GM12892 (cell line): ENCODE measurements at regions not wholly inside any gene's neighbourhood (a gene's known extent, or its start where the extent isn't known, plus 50 kb on each side); places are given as distances from the start of the nearest gene placed in this dataset.

ENCODE experiments used
- POLR2A ChIP-seq: IDR thresholded peaks from 2 replicates; pipeline ENCODE4 v1.6.1; 2011; ENCODE audit warnings: low read depth, low read length, control low read depth
- TAF1 ChIP-seq: IDR thresholded peaks from 2 replicates; pipeline ENCODE4 v1.6.1; 2011; ENCODE audit warnings: low read depth, mild to moderate bottlenecking, control low read depth, low read length, borderline replicate concordance

GRCh38 chr2:106653465-106653864, 166.3 kb downstream of the CD8B2 start:
- TF ChIP-seq POLR2A, result no peak
- TF ChIP-seq TAF1, result no peak
